HG03045 (cell line): ENCODE measurements at regions not wholly inside any gene's neighbourhood (a gene's known extent, or its start where the extent isn't known, plus 50 kb on each side); places are given as distances from the start of the nearest gene placed in this dataset.

Experiments used
- ATAC-seq: cut with Tn5 transposase; IDR thresholded peaks from one replicate; pipeline ENCODE4 v1.9.1; 2021; ENCODE audit warnings: mild to moderate bottlenecking, moderate library complexity; ENCODE audit not compliant: unreplicated experiment

GRCh38 chr10:131658476-131659110 is 242.2 kb upstream of the PPP2R2D start:
- no peak for ATAC-seq

- no peak for ATAC-seq
Observed at GRCh38 chr10:131660427-131660826, 240.4 kb upstream of the PPP2R2D start.

- no peak for ATAC-seq
Observed at GRCh38 chr10:131662851-131663250, 238.0 kb upstream of the PPP2R2D start.

GRCh38 chr10:131663351-131663750 is 237.5 kb upstream of the PPP2R2D start:
- no peak for ATAC-seq

- no peak for ATAC-seq
Observed at GRCh38 chr10:131666091-131666490, 234.7 kb upstream of the PPP2R2D start.

- ATAC-seq: no peak
Observed at GRCh38 chr10:131667047-131667446, 233.8 kb upstream of the PPP2R2D start.

GRCh38 chr10:131667561-131667960 is 233.2 kb upstream of the PPP2R2D start:
- ATAC-seq: no peak

- ATAC-seq: no peak
Observed at GRCh38 chr10:131668903-131669302, 231.9 kb upstream of the PPP2R2D start.

- ATAC-seq: no peak
Observed at GRCh38 chr10:131669838-131670237, 231.0 kb upstream of the PPP2R2D start.

- ATAC-seq: no peak
Observed at GRCh38 chr10:131670341-131670740, 230.5 kb upstream of the PPP2R2D start.

GRCh38 chr10:131673396-131673795 is 227.4 kb upstream of the PPP2R2D start:
- ATAC-seq: no peak

- ATAC-seq: no peak
Observed at GRCh38 chr10:131674130-131674529, 226.7 kb upstream of the PPP2R2D start.

GRCh38 chr10:131675104-131675503 is 225.7 kb upstream of the PPP2R2D start:
- ATAC-seq: no peak

- no peak for ATAC-seq
Observed at GRCh38 chr10:131676046-131676799, 224.6 kb upstream of the PPP2R2D start.

- no peak for ATAC-seq
Observed at GRCh38 chr10:131676800-131677421, 223.9 kb upstream of the PPP2R2D start.

- no peak for ATAC-seq
Observed at GRCh38 chr10:131677671-131678070, 223.1 kb upstream of the PPP2R2D start.

- ATAC-seq: no peak
Observed at GRCh38 chr10:131678171-131678570, 222.6 kb upstream of the PPP2R2D start.

- ATAC-seq: no peak
Observed at GRCh38 chr10:131678613-131679012, 222.2 kb upstream of the PPP2R2D start.

- ATAC-seq: no peak
Observed at GRCh38 chr10:131679926-131680325, 220.9 kb upstream of the PPP2R2D start.

GRCh38 chr10:131681122-131681521 is 219.7 kb upstream of the PPP2R2D start:
- ATAC-seq: no peak

- ATAC-seq: no peak
Observed at GRCh38 chr10:131681656-131682055, 219.2 kb upstream of the PPP2R2D start.
